Upper lobe of left lung (tissue), 6 donors: ENCODE measurements at regions not wholly inside any gene's neighbourhood (a gene's known extent, or its start where the extent isn't known, plus 50 kb on each side); places are given as distances from the start of the nearest gene placed in this dataset.

Experiments
- ATAC-seq, 2 donors: fragments of 200-7000 bp; cut with Tn5 transposase; one replicate each; pipeline ENCODE4 v1.9.1; 2022; ENCODE audit warnings: mild to moderate bottlenecking in 2 of 2, moderate library complexity in 2 of 2; ENCODE audit not compliant: low FRiP score in 2 of 2
- DNase-seq, 2 donors: peaks; one replicate each; pipeline ENCODE4 v3.0.0-alpha.2; 2019 to 2020
- H3K27ac ChIP-seq, 4 donors: fragments of 200-600 bp; sonication (generic); one replicate each; pipeline ENCODE4 v1.5.1; 2016 to 2019
- H3K27me3 ChIP-seq, 4 donors: fragments of 200-600 bp; sonication (generic); one replicate each; pipeline ENCODE4 v1.5.1; 2017 to 2019
- H3K36me3 ChIP-seq, 4 donors: fragments of 200-600 bp; sonication (generic); one replicate each; pipeline ENCODE4 v1.5.1; 2016 to 2019
- H3K4me1 ChIP-seq, 4 donors: fragments of 200-600 bp; sonication (generic); one replicate each; pipeline ENCODE4 v1.5.1; 2018 to 2019
- H3K4me3 ChIP-seq, 4 donors: fragments of 200-600 bp; sonication (generic); one replicate each; pipeline ENCODE4 v1.5.1; 2017 to 2019; ENCODE audit warnings: mild to moderate bottlenecking in 2 of 4, moderate library complexity in 1 of 4
- H3K9me3 ChIP-seq, 4 donors: fragments of 200-600 bp; sonication (generic); one replicate each; pipeline ENCODE4 v1.5.1; 2018 to 2019
- EP300 ChIP-seq, 4 donors: sonication (generic); formaldehyde crosslinking; IDR thresholded peaks; one replicate each; pipeline ENCODE4 v1.5.1; 2017; ENCODE audit warnings: antibody characterized with exemption in 4 of 4, control low read depth in 2 of 4
- POLR2A ChIP-seq, 4 donors: fragments of 450-650 bp; IDR thresholded peaks; one replicate each; pipeline ENCODE4 v1.5.1; 2016 to 2017; ENCODE audit warnings: antibody characterized with exemption in 4 of 4, mild to moderate bottlenecking in 2 of 4
- POLR2AphosphoS5 ChIP-seq, 2 donors: sonication (generic); formaldehyde crosslinking; IDR thresholded peaks; one replicate each; pipeline ENCODE4 v1.5.1; 2017; ENCODE audit warnings: antibody characterized with exemption in 2 of 2
- WGBS, 2 donors: methylation state at CpG; one replicate each; pipeline ENCODE4 v1.1.5; 2017 to 2018; 5-methylcytosine and 5-hydroxymethylcytosine counted together
- TF ChIP-seq, protein P1 (sequence below), 6 experiments: fragments of 450-650 bp in 4 of 6; fragments of 200-600 bp in 2 of 6; sonication (generic) in 2 of 6; IDR thresholded peaks; one replicate each; pipeline ENCODE4 v1.5.1; 2016 to 2019; ENCODE audit warnings: antibody characterized with exemption in 6 of 6
- donor health status: DM: no; HTN: no; CAD: no; lungs with moderate emphysema.
- donor health status: DM: no; HTN: yes; CAD: no; lungs with severe emphysema.

GRCh38 chr3:152061296-152061695 lies 187.9 kb downstream of the SUCNR1 start:
- no peak for DNase-seq
- WGBS, 2 donors = 61 to 73% methylated on average over 1 of the region's 1 CpG
- ATAC-seq = no peak

GRCh38 chr3:152069871-152070270 lies 196.4 kb downstream of the SUCNR1 start:
- Histone ChIP-seq H3K9me3 (peaks cover 0 to 7% (median 0%) of the 10 kb centered on the region in 4 donors), H3K4me1 (no peaks in the 10 kb centered on the region), H3K27me3 (no peaks in the 10 kb centered on the region), H3K27ac (no peak overlapping the region), H3K36me3 (no peaks in the 10 kb centered on the region), H3K4me3 (no peak overlapping the region)
- ATAC-seq = no peak
- TF ChIP-seq, protein P1, sequence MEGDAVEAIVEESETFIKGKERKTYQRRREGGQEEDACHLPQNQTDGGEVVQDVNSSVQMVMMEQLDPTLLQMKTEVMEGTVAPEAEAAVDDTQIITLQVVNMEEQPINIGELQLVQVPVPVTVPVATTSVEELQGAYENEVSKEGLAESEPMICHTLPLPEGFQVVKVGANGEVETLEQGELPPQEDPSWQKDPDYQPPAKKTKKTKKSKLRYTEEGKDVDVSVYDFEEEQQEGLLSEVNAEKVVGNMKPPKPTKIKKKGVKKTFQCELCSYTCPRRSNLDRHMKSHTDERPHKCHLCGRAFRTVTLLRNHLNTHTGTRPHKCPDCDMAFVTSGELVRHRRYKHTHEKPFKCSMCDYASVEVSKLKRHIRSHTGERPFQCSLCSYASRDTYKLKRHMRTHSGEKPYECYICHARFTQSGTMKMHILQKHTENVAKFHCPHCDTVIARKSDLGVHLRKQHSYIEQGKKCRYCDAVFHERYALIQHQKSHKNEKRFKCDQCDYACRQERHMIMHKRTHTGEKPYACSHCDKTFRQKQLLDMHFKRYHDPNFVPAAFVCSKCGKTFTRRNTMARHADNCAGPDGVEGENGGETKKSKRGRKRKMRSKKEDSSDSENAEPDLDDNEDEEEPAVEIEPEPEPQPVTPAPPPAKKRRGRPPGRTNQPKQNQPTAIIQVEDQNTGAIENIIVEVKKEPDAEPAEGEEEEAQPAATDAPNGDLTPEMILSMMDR (IDR thresholded peaks at IDR 0.05) = no peak
- TF ChIP-seq POLR2A (IDR thresholded peaks at IDR 0.05) (no peak), EP300 (IDR thresholded peaks at IDR 0.05) (no peak), POLR2AphosphoS5 (IDR thresholded peaks at IDR 0.05) (no peak)
- no peak for DNase-seq

More at GRCh38 chr3:152061296-152061695, 187.9 kb downstream of the SUCNR1 start:
- Histone ChIP-seq H3K27me3 (no peaks in the 10 kb centered on the region), H3K27ac (peak overlapping the region in 1 of 4 donors; percentile 3), H3K4me1 (peaks cover 0 to 4% (median 0%) of the 10 kb centered on the region in 4 donors), H3K36me3 (no peaks in the 10 kb centered on the region), H3K4me3 (no peak overlapping the region), H3K9me3 (no peaks in the 10 kb centered on the region)
- TF ChIP-seq POLR2AphosphoS5 (IDR thresholded peaks at IDR 0.05) (no peak), EP300 (IDR thresholded peaks at IDR 0.05) (no peak), POLR2A (IDR thresholded peaks at IDR 0.05) (no peak)
- TF ChIP-seq, protein P1 (IDR thresholded peaks at IDR 0.05) = no peak

DNA sequence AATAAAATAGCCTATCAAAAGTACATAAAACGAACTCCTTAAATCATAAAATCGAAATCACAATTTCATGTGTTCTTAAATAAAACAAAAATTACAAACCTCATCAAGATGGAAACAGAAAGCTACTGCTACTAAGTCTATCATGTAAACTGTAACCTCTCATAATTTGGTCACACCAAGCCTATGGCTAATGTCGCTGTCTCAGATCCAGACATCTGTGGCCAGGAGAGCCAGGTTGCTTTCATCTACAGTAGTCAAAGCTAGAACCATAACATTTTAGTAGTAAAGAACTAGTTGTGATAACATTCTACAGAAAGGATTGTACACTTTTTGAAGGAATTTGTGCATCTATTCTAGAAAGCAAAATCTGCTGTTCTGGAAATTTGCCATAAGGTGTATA lies 197.4 kb upstream of the MBNL1 start:
- DNase-seq = no peak
- H3K27me3 ChIP-seq = no peaks in the 10 kb centered on the region
- 95 to 99% methylated on average over 3 of the region's 3 CpGs for WGBS, 2 donors
- peaks cover 0 to 7% (median 0%) of the 10 kb centered on the region in 4 donors for H3K9me3 ChIP-seq
- H3K4me3 ChIP-seq = no peak overlapping the region
- H3K36me3 ChIP-seq = no peaks in the 10 kb centered on the region
- ATAC-seq = no peak
- TF ChIP-seq, protein P1 (IDR thresholded peaks at IDR 0.05) = no peak
- TF ChIP-seq POLR2AphosphoS5 (IDR thresholded peaks at IDR 0.05) (no peak), POLR2A (IDR thresholded peaks at IDR 0.05) (no peak), EP300 (IDR thresholded peaks at IDR 0.05) (no peak)
- no peak overlapping the region for H3K27ac ChIP-seq
- peaks cover 0 to 5% (median 0%) of the 10 kb centered on the region in 4 donors for H3K4me1 ChIP-seq

- Histone ChIP-seq H3K9me3 (peaks cover 0 to 7% (median 0%) of the 10 kb centered on the region in 4 donors), H3K36me3 (no peaks in the 10 kb centered on the region), H3K4me3 (no peak overlapping the region), H3K27ac (no peak overlapping the region), H3K27me3 (no peaks in the 10 kb centered on the region), H3K4me1 (peaks cover 0 to 5% (median 0%) of the 10 kb centered on the region in 4 donors)
- WGBS, 2 donors = 58 to 63% methylated on average over 1 of the region's 1 CpG
- ATAC-seq = peak in 1 of 2 donors; percentile 70
- TF ChIP-seq, protein P1 (IDR thresholded peaks at IDR 0.05) = peak in 4 of 6 experiments; percentile 14 to 57 (median 42)
- TF ChIP-seq EP300 (IDR thresholded peaks at IDR 0.05) (no peak), POLR2A (IDR thresholded peaks at IDR 0.05) (no peak), POLR2AphosphoS5 (IDR thresholded peaks at IDR 0.05) (no peak)
- no peak for DNase-seq
These were observed 196.8 kb upstream of the MBNL1 start for GRCh38 chr3:152071924-152072323.

DNA sequence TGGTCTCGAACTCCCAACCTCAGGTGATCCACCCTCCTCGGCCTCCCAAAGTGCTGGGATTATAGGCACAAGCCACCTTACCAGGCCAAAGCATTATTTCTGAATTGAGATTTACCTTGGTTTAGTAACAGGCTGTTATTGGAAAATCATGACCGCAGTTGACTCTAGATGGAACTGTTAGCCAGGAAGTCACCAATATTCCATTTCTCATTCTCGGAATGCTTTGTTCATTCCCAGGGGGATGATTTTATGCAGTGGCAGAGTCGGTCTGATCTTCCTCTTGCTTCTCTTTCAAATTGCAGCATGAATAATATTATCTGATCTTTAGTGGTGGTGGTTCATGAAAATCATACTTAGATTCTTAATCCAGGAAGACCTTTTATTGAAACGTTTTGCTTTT lies 195.5 kb upstream of the MBNL1 start:
- ATAC-seq (no peak), DNase-seq (no peak)
- Histone ChIP-seq H3K27ac (no peak overlapping the region), H3K4me3 (no peak overlapping the region), H3K9me3 (peaks cover 0 to 7% (median 0%) of the 10 kb centered on the region in 4 donors), H3K27me3 (no peaks in the 10 kb centered on the region), H3K4me1 (peaks cover 0 to 5% (median 0%) of the 10 kb centered on the region in 4 donors), H3K36me3 (no peaks in the 10 kb centered on the region)
- TF ChIP-seq POLR2A (IDR thresholded peaks at IDR 0.05) (no peak), POLR2AphosphoS5 (IDR thresholded peaks at IDR 0.05) (no peak), EP300 (IDR thresholded peaks at IDR 0.05) (no peak)
- TF ChIP-seq, protein P1 (IDR thresholded peaks at IDR 0.05) = no peak
- WGBS, 2 donors = 62 to 83% methylated on average over 6 of the region's 6 CpGs
